ENCODE measurements at regions not wholly inside any gene's neighbourhood (a gene's known extent, or its start where the extent isn't known, plus 50 kb on each side); places are given as distances from the start of the nearest gene placed in this dataset.

DNA sequence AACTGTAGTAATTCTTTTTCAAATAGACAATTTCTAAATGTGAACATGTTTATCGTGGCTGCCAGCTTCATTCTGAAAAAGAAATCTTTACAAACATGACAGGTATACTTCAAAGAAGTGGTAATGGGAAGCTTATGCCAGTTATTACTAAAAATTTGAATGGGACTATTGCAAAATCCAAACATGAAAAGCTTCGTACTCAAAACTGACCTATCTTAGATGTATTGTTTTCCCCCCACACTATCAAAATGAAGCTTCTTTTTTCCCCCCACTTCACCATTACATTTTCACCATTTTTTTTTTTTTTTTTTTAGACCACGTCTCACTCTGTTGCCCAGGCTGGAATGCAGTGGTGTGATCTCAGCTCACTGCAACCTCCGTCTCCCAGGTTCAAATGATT lies 50.4 kb upstream of the SERTAD2 start:
- no peak overlapping the region for H3K27ac ChIP-seq

DNA sequence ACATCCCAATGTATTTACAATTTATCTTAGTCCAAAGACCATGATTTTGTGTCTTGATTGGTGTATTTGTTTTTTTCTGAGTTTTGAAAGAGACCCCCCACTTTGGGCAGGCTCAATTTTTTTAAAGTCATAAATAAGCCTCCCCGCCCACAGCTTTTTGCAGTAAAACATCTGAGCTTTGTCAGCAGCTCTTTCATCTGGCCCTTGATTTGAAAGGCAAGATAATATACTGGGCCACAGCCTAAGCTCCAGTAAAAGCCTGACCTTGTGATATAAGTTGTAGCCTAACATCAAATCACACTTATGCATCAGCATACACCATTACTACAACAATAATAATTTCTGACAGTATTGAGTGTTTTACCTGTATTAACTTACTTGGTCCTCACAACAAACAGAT lies 51.3 kb upstream of the SERTAD2 start:
- Histone ChIP-seq H3K27ac (no peak overlapping the region), H3K4me1 (ENCODE audit: low read depth) (peaks cover 8% of the 10 kb centered on the region), H3K36me3 (no peaks in the 10 kb centered on the region), H3K27me3 (no peaks in the 10 kb centered on the region), H3K9me3 (ENCODE audit: low read depth) (no peaks in the 10 kb centered on the region), H3K4me3 (no peak overlapping the region)
- DNase-seq (ENCODE audit: low read depth in 1 of 2, low spot score in 1 of 2) = no peak
- TF ChIP-seq, protein P1, sequence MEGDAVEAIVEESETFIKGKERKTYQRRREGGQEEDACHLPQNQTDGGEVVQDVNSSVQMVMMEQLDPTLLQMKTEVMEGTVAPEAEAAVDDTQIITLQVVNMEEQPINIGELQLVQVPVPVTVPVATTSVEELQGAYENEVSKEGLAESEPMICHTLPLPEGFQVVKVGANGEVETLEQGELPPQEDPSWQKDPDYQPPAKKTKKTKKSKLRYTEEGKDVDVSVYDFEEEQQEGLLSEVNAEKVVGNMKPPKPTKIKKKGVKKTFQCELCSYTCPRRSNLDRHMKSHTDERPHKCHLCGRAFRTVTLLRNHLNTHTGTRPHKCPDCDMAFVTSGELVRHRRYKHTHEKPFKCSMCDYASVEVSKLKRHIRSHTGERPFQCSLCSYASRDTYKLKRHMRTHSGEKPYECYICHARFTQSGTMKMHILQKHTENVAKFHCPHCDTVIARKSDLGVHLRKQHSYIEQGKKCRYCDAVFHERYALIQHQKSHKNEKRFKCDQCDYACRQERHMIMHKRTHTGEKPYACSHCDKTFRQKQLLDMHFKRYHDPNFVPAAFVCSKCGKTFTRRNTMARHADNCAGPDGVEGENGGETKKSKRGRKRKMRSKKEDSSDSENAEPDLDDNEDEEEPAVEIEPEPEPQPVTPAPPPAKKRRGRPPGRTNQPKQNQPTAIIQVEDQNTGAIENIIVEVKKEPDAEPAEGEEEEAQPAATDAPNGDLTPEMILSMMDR (IDR thresholded peaks at IDR 0.05; ENCODE audit: low read depth, low read length) = no peak

More for the DNA sequence above, 50.4 kb upstream of the SERTAD2 start:
- TF ChIP-seq, protein P1 (IDR thresholded peaks at IDR 0.05; ENCODE audit: low read depth, low read length) = no peak
- Histone ChIP-seq H3K4me3 (no peak overlapping the region), H3K9me3 (ENCODE audit: low read depth) (no peaks in the 10 kb centered on the region), H3K27me3 (no peaks in the 10 kb centered on the region), H3K4me1 (ENCODE audit: low read depth) (peaks cover 8% of the 10 kb centered on the region), H3K36me3 (no peaks in the 10 kb centered on the region)
- DNase-seq (ENCODE audit: low read depth in 1 of 2, low spot score in 1 of 2) = no peak

DNA sequence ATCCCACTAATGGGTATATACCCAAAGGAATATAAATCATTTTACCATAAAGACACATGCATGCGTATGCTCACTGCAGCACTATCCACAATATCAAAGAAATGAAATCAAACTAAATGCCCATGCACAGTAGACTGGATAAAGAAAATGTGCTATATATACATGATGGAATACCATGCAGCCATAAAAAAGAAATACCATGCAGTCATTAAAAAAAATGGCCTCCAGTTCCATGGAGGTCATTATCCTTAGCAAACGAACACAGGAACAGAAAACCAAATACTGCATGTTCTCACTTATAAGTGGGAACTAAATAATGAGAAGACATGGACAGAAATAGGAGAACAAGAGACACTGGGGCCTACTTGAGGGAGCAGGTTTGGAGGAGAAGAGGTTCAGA lies 53.6 kb upstream of the SERTAD2 start:
- no peaks in the 10 kb centered on the region for H3K9me3 ChIP-seq (ENCODE audit: low read depth)

DNA sequence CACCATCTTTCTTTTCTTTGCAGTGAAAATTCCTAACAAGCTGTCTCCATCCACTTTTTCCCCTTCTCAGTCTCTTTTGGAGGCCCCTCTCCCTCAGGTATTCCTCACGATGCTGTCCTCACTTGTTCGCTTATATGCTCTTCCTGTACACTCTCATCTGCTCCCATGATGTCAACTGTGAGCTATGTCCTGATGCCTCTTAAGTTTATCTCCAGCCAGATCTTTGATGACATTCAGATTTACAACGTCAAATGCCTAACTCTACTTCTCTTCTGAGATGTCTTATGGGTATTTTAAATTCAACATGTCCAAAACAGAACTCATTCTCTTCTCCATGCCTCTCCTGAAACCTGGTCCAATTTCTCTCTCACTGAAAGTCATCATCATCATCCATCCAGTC lies 55.1 kb upstream of the SERTAD2 start:
- no peaks in the 10 kb centered on the region for H3K27me3 ChIP-seq
- H3K4me1 ChIP-seq (ENCODE audit: low read depth) = peaks cover 8% of the 10 kb centered on the region
- DNase-seq (ENCODE audit: low read depth in 1 of 2, low spot score in 1 of 2) = no peak
- no peaks in the 10 kb centered on the region for H3K9me3 ChIP-seq (ENCODE audit: low read depth)
- H3K36me3 ChIP-seq = no peaks in the 10 kb centered on the region
- H3K27ac ChIP-seq = no peak overlapping the region
- TF ChIP-seq, protein P1 (IDR thresholded peaks at IDR 0.05; ENCODE audit: low read depth, low read length) = no peak
- no peak overlapping the region for H3K4me3 ChIP-seq

More for the DNA sequence above, 53.6 kb upstream of the SERTAD2 start:
- DNase-seq (ENCODE audit: low read depth in 1 of 2, low spot score in 1 of 2) = no peak
- H3K4me1 ChIP-seq (ENCODE audit: low read depth) = peaks cover 8% of the 10 kb centered on the region
- no peak overlapping the region for H3K4me3 ChIP-seq
- TF ChIP-seq, protein P1 (IDR thresholded peaks at IDR 0.05; ENCODE audit: low read depth, low read length) = no peak
- H3K36me3 ChIP-seq = no peaks in the 10 kb centered on the region
- no peaks in the 10 kb centered on the region for H3K27me3 ChIP-seq
- no peak overlapping the region for H3K27ac ChIP-seq

DNA sequence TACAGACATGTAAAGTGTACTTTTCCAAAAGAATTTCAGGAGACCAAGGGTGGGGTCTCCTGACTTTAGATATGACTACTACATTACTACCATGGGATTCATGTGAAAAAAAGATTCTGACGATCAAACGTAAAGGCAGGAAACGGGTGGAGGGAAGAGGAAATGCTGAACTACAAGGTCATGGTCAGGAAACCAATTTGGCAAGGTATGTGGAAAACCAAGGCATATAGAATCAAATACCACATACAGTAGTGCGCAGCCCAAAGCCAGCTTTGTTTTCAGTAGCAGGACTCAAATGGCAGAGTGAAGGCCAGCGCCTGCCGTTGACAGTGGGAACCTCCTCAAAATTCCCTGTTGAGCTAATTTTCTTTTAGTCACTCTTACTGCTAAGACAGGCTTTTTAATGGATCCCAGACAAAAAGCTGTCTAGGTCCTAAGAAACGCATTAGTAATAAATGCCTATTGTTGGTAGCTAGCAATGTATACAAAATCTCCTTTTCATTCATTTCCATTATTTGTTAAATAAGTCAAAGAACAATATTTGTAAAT lies 57.6 kb upstream of the SERTAD2 start:
- Histone ChIP-seq H3K4me3 (no peak overlapping the region), H3K9me3 (ENCODE audit: low read depth) (no peaks in the 10 kb centered on the region), H3K27ac (no peak overlapping the region), H3K4me1 (ENCODE audit: low read depth) (peaks cover 8% of the 10 kb centered on the region), H3K36me3 (no peaks in the 10 kb centered on the region), H3K27me3 (no peaks in the 10 kb centered on the region)
- peak in 1 of 2 donors; percentile 35 for DNase-seq (ENCODE audit: low read depth in 1 of 2, low spot score in 1 of 2)
- TF ChIP-seq, protein P1 (IDR thresholded peaks at IDR 0.05; ENCODE audit: low read depth, low read length) = no peak
